Immature natural killer cell (primary cell): ENCODE measurements at regions not wholly inside any gene's neighbourhood (a gene's known extent, or its start where the extent isn't known, plus 50 kb on each side); places are given as distances from the start of the nearest gene placed in this dataset.
"Not testable (repeated sequence)": the region's sequence is repeated elsewhere in the genome, so short reads cannot be mapped to it uniquely, and the experiment has no call there.

Experiments
- DNase-seq, 3 donors: peaks; one replicate each; pipeline ENCODE4 v3.0.0; 2022; ENCODE audit warnings: mixed read lengths in 1 of 3
- H3K27ac Mint-ChIP-seq, 6 donors: one replicate each; pipeline ENCODE4 v1.8.0; 2020; ENCODE audit warnings: mixed read lengths in 6 of 6, mild to moderate bottlenecking in 5 of 6, inconsistent platforms in 4 of 6, moderate library complexity in 3 of 6
- H3K27me3 Mint-ChIP-seq, 3 donors: one replicate each; pipeline ENCODE4 v1.8.0; 2020 to 2021; ENCODE audit warnings: low read depth in 3 of 3, mild to moderate bottlenecking in 3 of 3, mixed read lengths in 3 of 3, moderate library complexity in 3 of 3, inconsistent platforms in 1 of 3
- H3K36me3 Mint-ChIP-seq, 3 donors: one replicate each; pipeline ENCODE4 v1.8.0; 2020; ENCODE audit warnings: mixed read lengths in 3 of 3, inconsistent platforms in 2 of 3, mild to moderate bottlenecking in 2 of 3
- H3K4me1 Mint-ChIP-seq, 2 donors: one replicate each; pipeline ENCODE4 v1.8.0; 2020; ENCODE audit warnings: inconsistent platforms in 2 of 2, mild to moderate bottlenecking in 2 of 2, mixed read lengths in 2 of 2, moderate library complexity in 1 of 2
- H3K4me3 Mint-ChIP-seq, 5 donors: one replicate each; pipeline ENCODE4 v1.8.0; 2020; ENCODE audit warnings: mild to moderate bottlenecking in 5 of 5, mixed read lengths in 5 of 5, inconsistent platforms in 3 of 5, moderate library complexity in 3 of 5
- H3K9me3 Mint-ChIP-seq, 6 donors: one replicate each; pipeline ENCODE4 v1.8.0; 2020; ENCODE audit warnings: mild to moderate bottlenecking in 6 of 6, mixed read lengths in 6 of 6, inconsistent platforms in 4 of 6, moderate library complexity in 3 of 6

GRCh38 chr14:22221508-22221907 lies 367.5 kb downstream of the DAD1 start:
- H3K4me3 Mint-ChIP-seq = no peak overlapping the region
- no peaks in the 10 kb centered on the region for H3K9me3 Mint-ChIP-seq
- no peak for DNase-seq
- H3K36me3 Mint-ChIP-seq = no peaks in the 10 kb centered on the region
- no peak overlapping the region for H3K27ac Mint-ChIP-seq
- H3K27me3 Mint-ChIP-seq = peaks cover 6 to 7% (median 7%) of the 10 kb centered on the region in 3 donors
- peaks cover 16 to 21% of the 10 kb centered on the region in 2 donors for H3K4me1 Mint-ChIP-seq

- Mint-ChIP-seq H3K9me3 (no peaks in the 10 kb centered on the region), H3K36me3 (no peaks in the 10 kb centered on the region), H3K4me1 (peaks cover 11 to 15% of the 10 kb centered on the region in 2 donors), H3K27me3 (peaks cover 7 to 11% (median 7%) of the 10 kb centered on the region in 3 donors), H3K4me3 (no peak overlapping the region), H3K27ac (no peak overlapping the region)
- DNase-seq = no peak
These were observed 368.6 kb downstream of the DAD1 start for GRCh38 chr14:22220427-22220826.

- H3K4me3 Mint-ChIP-seq = no peak overlapping the region
- no peak overlapping the region for H3K27ac Mint-ChIP-seq
- H3K4me1 Mint-ChIP-seq = peaks cover 11 to 15% of the 10 kb centered on the region in 2 donors
- peaks cover 7 to 11% (median 7%) of the 10 kb centered on the region in 3 donors for H3K27me3 Mint-ChIP-seq
- no peaks in the 10 kb centered on the region for H3K9me3 Mint-ChIP-seq
- DNase-seq = peak in 2 of 3 donors; percentile 12 to 19
- no peaks in the 10 kb centered on the region for H3K36me3 Mint-ChIP-seq
These were observed 370.3 kb downstream of the DAD1 start for GRCh38 chr14:22218728-22219127.

- no peaks in the 10 kb centered on the region for H3K9me3 Mint-ChIP-seq
- peaks cover 0 to 4% (median 0%) of the 10 kb centered on the region in 3 donors for H3K36me3 Mint-ChIP-seq
- no peak overlapping the region for H3K27ac Mint-ChIP-seq
- peaks cover 0 to 9% (median 4%) of the 10 kb centered on the region in 3 donors for H3K27me3 Mint-ChIP-seq
- peaks cover 0 to under 1% of the 10 kb centered on the region in 2 donors for H3K4me1 Mint-ChIP-seq
- no peak overlapping the region for H3K4me3 Mint-ChIP-seq
- no peak for DNase-seq
These were observed 375.9 kb downstream of the DAD1 start for GRCh38 chr14:22213120-22213519.

- Mint-ChIP-seq H3K9me3 (no peaks in the 10 kb centered on the region), H3K27ac (no peak overlapping the region), H3K4me1 (no peaks in the 10 kb centered on the region), H3K4me3 (no peak overlapping the region), H3K27me3 (peaks cover 0 to 8% (median 2%) of the 10 kb centered on the region in 3 donors), H3K36me3 (peaks cover 0 to 4% (median 0%) of the 10 kb centered on the region in 3 donors)
- no peak for DNase-seq
These were observed 378.1 kb downstream of the DAD1 start for GRCh38 chr14:22210906-22211305.

GRCh38 chr14:22210026-22210425 lies 379.0 kb downstream of the DAD1 start:
- no peaks in the 10 kb centered on the region for H3K4me1 Mint-ChIP-seq
- no peak overlapping the region for H3K4me3 Mint-ChIP-seq
- H3K9me3 Mint-ChIP-seq = no peaks in the 10 kb centered on the region
- H3K27ac Mint-ChIP-seq = no peak overlapping the region
- peaks cover 0 to 4% (median 0%) of the 10 kb centered on the region in 3 donors for H3K36me3 Mint-ChIP-seq
- H3K27me3 Mint-ChIP-seq = peaks cover 0 to 3% (median 2%) of the 10 kb centered on the region in 3 donors
- DNase-seq = no peak

- H3K4me1 Mint-ChIP-seq = no peaks in the 10 kb centered on the region
- no peak overlapping the region for H3K4me3 Mint-ChIP-seq
These were observed 386.0 kb downstream of the DAD1 start for GRCh38 chr14:22203036-22203435.

GRCh38 chr14:22202313-22202712 lies 386.7 kb downstream of the DAD1 start:
- Mint-ChIP-seq H3K4me1 (no peaks in the 10 kb centered on the region), H3K36me3 (peaks cover 0 to 5% (median 4%) of the 10 kb centered on the region in 3 donors), H3K4me3 (no peak overlapping the region), H3K27me3 (peaks cover 0 to 3% (median 3%) of the 10 kb centered on the region in 3 donors), H3K27ac (no peak overlapping the region), H3K9me3 (peaks cover 0 to 6% (median 2%) of the 10 kb centered on the region in 6 donors)
- DNase-seq = no peak

More at GRCh38 chr14:22203036-22203435, 386.0 kb downstream of the DAD1 start:
- H3K27me3 Mint-ChIP-seq = peaks cover 0 to 3% (median 0%) of the 10 kb centered on the region in 3 donors
- peaks cover 0 to 1% (median under 1%) of the 10 kb centered on the region in 3 donors for H3K36me3 Mint-ChIP-seq
- H3K9me3 Mint-ChIP-seq = peaks cover 0 to 4% (median under 1%) of the 10 kb centered on the region in 6 donors
- H3K27ac Mint-ChIP-seq = no peak overlapping the region
- no peak for DNase-seq

- H3K4me3 Mint-ChIP-seq = no peak overlapping the region
- peaks cover 0 to 3% (median 3%) of the 10 kb centered on the region in 3 donors for H3K27me3 Mint-ChIP-seq
- H3K36me3 Mint-ChIP-seq = peaks cover 0 to 5% (median 4%) of the 10 kb centered on the region in 3 donors
- peaks cover 0 to 6% (median 2%) of the 10 kb centered on the region in 6 donors for H3K9me3 Mint-ChIP-seq
- no peak overlapping the region for H3K27ac Mint-ChIP-seq
- no peaks in the 10 kb centered on the region for H3K4me1 Mint-ChIP-seq
- peak; percentile 14 to 27 (median 20) for DNase-seq
These were observed 387.9 kb downstream of the DAD1 start for GRCh38 chr14:22200977-22201605.

- H3K4me1 Mint-ChIP-seq, H3K4me3 Mint-ChIP-seq, H3K36me3 Mint-ChIP-seq, H3K27ac Mint-ChIP-seq, H3K9me3 Mint-ChIP-seq, H3K27me3 Mint-ChIP-seq, DNase-seq: not testable (repeated sequence)
These were observed 388.9 kb downstream of the DAD1 start for GRCh38 chr14:22200131-22200530.

GRCh38 chr14:22194664-22195063 lies 394.4 kb downstream of the DAD1 start:
- H3K9me3 Mint-ChIP-seq = peaks cover 0 to 4% (median 1%) of the 10 kb centered on the region in 6 donors

GRCh38 chr14:22190411-22191191 lies 398.4 kb downstream of the DAD1 start:
- H3K27me3 Mint-ChIP-seq = peaks cover 2 to 5% (median 3%) of the 10 kb centered on the region in 3 donors
- H3K9me3 Mint-ChIP-seq = no peaks in the 10 kb centered on the region
- H3K4me1 Mint-ChIP-seq = no peaks in the 10 kb centered on the region
- no peak overlapping the region for H3K4me3 Mint-ChIP-seq
- no peak overlapping the region for H3K27ac Mint-ChIP-seq
- H3K36me3 Mint-ChIP-seq = no peaks in the 10 kb centered on the region
- DNase-seq = no peak

More at GRCh38 chr14:22194664-22195063, 394.4 kb downstream of the DAD1 start:
- peaks cover 1 to 3% (median 2%) of the 10 kb centered on the region in 3 donors for H3K27me3 Mint-ChIP-seq
- H3K27ac Mint-ChIP-seq = no peak overlapping the region
- peaks cover 0 to 5% (median 4%) of the 10 kb centered on the region in 3 donors for H3K36me3 Mint-ChIP-seq
- DNase-seq = no peak
- no peak overlapping the region for H3K4me3 Mint-ChIP-seq
- no peaks in the 10 kb centered on the region for H3K4me1 Mint-ChIP-seq

GRCh38 chr14:22189881-22190280 lies 399.1 kb downstream of the DAD1 start:
- Mint-ChIP-seq H3K27ac (no peak overlapping the region), H3K4me1 (no peaks in the 10 kb centered on the region), H3K36me3 (no peaks in the 10 kb centered on the region), H3K9me3 (no peaks in the 10 kb centered on the region), H3K4me3 (no peak overlapping the region), H3K27me3 (peaks cover 2 to 5% (median 4%) of the 10 kb centered on the region in 3 donors)
- DNase-seq = no peak

GRCh38 chr14:22188318-22188717 lies 400.7 kb downstream of the DAD1 start:
- no peak for DNase-seq
- peaks cover 2 to 9% (median 6%) of the 10 kb centered on the region in 3 donors for H3K27me3 Mint-ChIP-seq
- no peak overlapping the region for H3K27ac Mint-ChIP-seq
- H3K36me3 Mint-ChIP-seq = no peaks in the 10 kb centered on the region
- no peaks in the 10 kb centered on the region for H3K4me1 Mint-ChIP-seq
- H3K9me3 Mint-ChIP-seq = no peaks in the 10 kb centered on the region
- H3K4me3 Mint-ChIP-seq = no peak overlapping the region
